H9 (cell line): ENCODE measurements at regions not wholly inside any gene's neighbourhood (a gene's known extent, or its start where the extent isn't known, plus 50 kb on each side); places are given as distances from the start of the nearest gene placed in this dataset.

Experiments
- DNase-seq: peaks from one replicate; pipeline ENCODE4 v3.0.0-alpha.2; 2017
- H2AFZ ChIP-seq: one replicate; pipeline ENCODE4 v1.6.1; 2013; ENCODE audit warnings: mild to moderate bottlenecking, low read length, control low read depth, moderate library complexity
- H2AK5ac ChIP-seq: 2 replicates; pipeline ENCODE4 v1.6.1; 2013; ENCODE audit warnings: low read length, control low read depth, mixed read lengths; ENCODE audit not compliant: insufficient read length
- H2BK120ac ChIP-seq: one replicate; pipeline ENCODE4 v1.6.1; 2013; ENCODE audit warnings: low read depth, mild to moderate bottlenecking, low read length, control low read depth, inconsistent platforms; ENCODE audit not compliant: poor library complexity, severe bottlenecking
- H2BK12ac ChIP-seq: 2 replicates; pipeline ENCODE4 v1.6.1; 2013; ENCODE audit warnings: low read length, control low read depth, mixed read lengths, low read depth; ENCODE audit not compliant: insufficient read length
- H2BK15ac ChIP-seq: 2 replicates; pipeline ENCODE4 v1.6.1; 2013; ENCODE audit warnings: low read depth, low read length, control low read depth
- H2BK20ac ChIP-seq: one replicate; pipeline ENCODE4 v1.6.1; 2013; ENCODE audit warnings: low read depth, mild to moderate bottlenecking, low read length, control low read depth, inconsistent platforms; ENCODE audit not compliant: poor library complexity, severe bottlenecking
- H2BK5ac ChIP-seq: 2 replicates; pipeline ENCODE4 v1.6.1; 2013; ENCODE audit warnings: low read length, control low read depth, mixed read lengths; ENCODE audit not compliant: insufficient read length
- H3K14ac ChIP-seq: 2 replicates; pipeline ENCODE4 v1.6.1; 2013; ENCODE audit warnings: low read length, control low read depth; ENCODE audit not compliant: insufficient read depth
- H3K18ac ChIP-seq: 2 replicates; pipeline ENCODE4 v1.6.1; 2013; ENCODE audit warnings: low read depth, mild to moderate bottlenecking, mixed read lengths, low read length, control low read depth; ENCODE audit not compliant: insufficient read length
- H3K23ac ChIP-seq: 2 replicates; pipeline ENCODE4 v1.6.1; 2013; ENCODE audit warnings: low read length, control low read depth, mixed read lengths, low read depth; ENCODE audit not compliant: insufficient read length
- H3K23me2 ChIP-seq: 2 replicates; pipeline ENCODE4 v1.6.1; 2013; ENCODE audit warnings: low read depth, mild to moderate bottlenecking, mixed read lengths, low read length, control low read depth; ENCODE audit not compliant: insufficient read length, poor library complexity, severe bottlenecking
- H3K27ac ChIP-seq: 2 replicates; pipeline ENCODE4 v1.5.1; 2013; ENCODE audit warnings: low read length, control low read depth, mixed read lengths, low read depth; ENCODE audit not compliant: insufficient read length
- H3K27me3 ChIP-seq: 2 replicates; pipeline ENCODE4 v1.6.1; 2013; ENCODE audit warnings: low read length, control low read depth, inconsistent platforms; ENCODE audit not compliant: insufficient read depth
- H3K4ac ChIP-seq: 2 replicates; pipeline ENCODE4 v1.6.1; 2013; ENCODE audit warnings: low read depth, mild to moderate bottlenecking, control low read depth, inconsistent platforms, low read length, moderate library complexity
- H3K4me1 ChIP-seq: 2 replicates; pipeline ENCODE4 v1.6.1; 2013; ENCODE audit warnings: low read length, control low read depth, inconsistent platforms; ENCODE audit not compliant: insufficient read depth
- H3K4me2 ChIP-seq: 2 replicates; pipeline ENCODE4 v1.6.1; 2013; ENCODE audit warnings: low read length, control low read depth, mixed read lengths; ENCODE audit not compliant: insufficient read length, insufficient read depth
- H3K56ac ChIP-seq: 2 replicates; pipeline ENCODE4 v1.6.1; 2013; ENCODE audit warnings: low read depth, mild to moderate bottlenecking, mixed read lengths, low read length, control low read depth; ENCODE audit not compliant: insufficient read length
- H3K79me1 ChIP-seq: 2 replicates; pipeline ENCODE4 v1.6.1; 2013; ENCODE audit warnings: low read depth, mild to moderate bottlenecking, moderate library complexity, low read length, control low read depth, inconsistent platforms; ENCODE audit not compliant: insufficient read depth, poor library complexity, severe bottlenecking
- H3K79me2 ChIP-seq: 2 replicates; pipeline ENCODE4 v1.6.1; 2013; ENCODE audit warnings: low read length, control low read depth, inconsistent platforms; ENCODE audit not compliant: insufficient read depth
- H3K9ac ChIP-seq: 2 replicates; pipeline ENCODE4 v1.6.1; 2013; ENCODE audit warnings: low read length, control low read depth, mixed read lengths; ENCODE audit not compliant: insufficient read length; ENCODE audit errors: extremely low read depth
- H3K9me3 ChIP-seq: one replicate; pipeline ENCODE4 v1.6.1; 2013; ENCODE audit warnings: low read depth, low read length, inconsistent platforms; ENCODE audit not compliant: control insufficient read depth
- H3T11ph ChIP-seq: one replicate; pipeline ENCODE4 v1.6.1; 2013; ENCODE audit warnings: mild to moderate bottlenecking, low read length, control low read depth, inconsistent platforms
- H4K20me1 ChIP-seq: one replicate; pipeline ENCODE4 v1.6.1; 2013; ENCODE audit not compliant: control insufficient read depth, insufficient read length, insufficient read depth
- H4K5ac ChIP-seq: 2 replicates; pipeline ENCODE4 v1.6.1; 2013; ENCODE audit warnings: low read depth, mild to moderate bottlenecking, mixed read lengths, low read length, control low read depth; ENCODE audit not compliant: insufficient read length
- H4K8ac ChIP-seq: replicated peaks from 2 replicates; pipeline ENCODE4 v1.6.1; 2013; ENCODE audit warnings: low read length, control low read depth, mixed read lengths, low read depth; ENCODE audit not compliant: insufficient read length
- H4K91ac ChIP-seq: 2 replicates; pipeline ENCODE4 v1.6.1; 2013; ENCODE audit warnings: low read depth, mild to moderate bottlenecking, moderate library complexity, mixed read lengths, low read length, control low read depth; ENCODE audit not compliant: insufficient read length
- H3K27ac Mint-ChIP-seq, 3 experiments: 2 replicates in 2 of 3; 3 replicates in 1 of 3; pipeline ENCODE4 v1.8.0; 2020 to 2021; ENCODE audit warnings: mixed read lengths in 3 of 3, mild to moderate bottlenecking in 1 of 3, moderate library complexity in 1 of 3
- H3K27me3 Mint-ChIP-seq: 2 replicates; pipeline ENCODE4 v1.8.0; 2021; ENCODE audit warnings: low read depth, mild to moderate bottlenecking, moderate library complexity, mixed read lengths
- H3K36me3 Mint-ChIP-seq, 3 experiments: 2 replicates in 2 of 3; 3 replicates in 1 of 3; pipeline ENCODE4 v1.8.0; 2020 to 2021; ENCODE audit warnings: low read depth in 3 of 3, mixed read lengths in 3 of 3; ENCODE audit not compliant: insufficient read depth in 1 of 3
- H3K4me1 Mint-ChIP-seq, 2 experiments: 2 replicates each; pipeline ENCODE4 v1.8.0; 2020; ENCODE audit warnings: mixed read lengths in 2 of 2
- H3K4me3 Mint-ChIP-seq, 2 experiments: 2 replicates in 1 of 2; 3 replicates in 1 of 2; pipeline ENCODE4 v1.8.0; 2020 to 2021; ENCODE audit warnings: mild to moderate bottlenecking in 2 of 2, mixed read lengths in 2 of 2, moderate library complexity in 1 of 2
- H3K9me3 Mint-ChIP-seq, 2 experiments: 2 replicates in 1 of 2; 3 replicates in 1 of 2; pipeline ENCODE4 v1.8.0; 2020; ENCODE audit warnings: mild to moderate bottlenecking in 2 of 2, mixed read lengths in 2 of 2, moderate library complexity in 1 of 2
- WGBS: extraction: QIAGEN DNeasy Blood & Tissue Kit; methylation state at CpG from one replicate; pipeline ENCODE4 v1.1.7; 2013; ENCODE audit warnings: missing lambda C conversion rate, low lambda C conversion rate, mixed read lengths; ENCODE audit not compliant: insufficient read length; ENCODE audit errors: extremely low coverage; 5-methylcytosine and 5-hydroxymethylcytosine counted together
- TF ChIP-seq, protein P1 (sequence below): fragments of 200-600 bp; sonication (generic); conservative IDR thresholded peaks from 3 replicates; pipeline ENCODE4 v1.8.0; 2021; ENCODE audit warnings: antibody characterized with exemption, mild to moderate bottlenecking

DNA sequence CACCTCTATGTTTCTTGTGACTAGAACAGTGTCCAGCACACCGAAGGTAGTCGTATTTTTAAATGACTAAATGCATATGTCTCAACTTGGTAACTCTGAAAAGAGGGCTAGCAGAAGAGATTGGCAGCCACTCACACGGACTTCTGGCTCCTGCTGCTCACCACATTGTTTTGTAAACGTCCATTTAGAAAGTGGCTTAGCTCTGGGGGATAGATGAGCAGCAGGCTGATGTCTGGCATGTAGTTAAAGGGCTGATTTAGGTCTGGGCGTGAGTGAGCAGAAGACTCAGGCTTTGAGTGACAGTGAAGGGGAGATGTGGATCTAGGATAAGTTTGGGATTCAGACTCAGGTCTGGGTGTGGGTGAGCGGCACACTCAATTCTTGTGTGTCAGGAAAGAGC is 372.9 kb upstream of the HS6ST1 start:
- H3K4me2 ChIP-seq, result no peak overlapping the region
- no peak overlapping the region for H3K14ac ChIP-seq
- TF ChIP-seq, protein P1, sequence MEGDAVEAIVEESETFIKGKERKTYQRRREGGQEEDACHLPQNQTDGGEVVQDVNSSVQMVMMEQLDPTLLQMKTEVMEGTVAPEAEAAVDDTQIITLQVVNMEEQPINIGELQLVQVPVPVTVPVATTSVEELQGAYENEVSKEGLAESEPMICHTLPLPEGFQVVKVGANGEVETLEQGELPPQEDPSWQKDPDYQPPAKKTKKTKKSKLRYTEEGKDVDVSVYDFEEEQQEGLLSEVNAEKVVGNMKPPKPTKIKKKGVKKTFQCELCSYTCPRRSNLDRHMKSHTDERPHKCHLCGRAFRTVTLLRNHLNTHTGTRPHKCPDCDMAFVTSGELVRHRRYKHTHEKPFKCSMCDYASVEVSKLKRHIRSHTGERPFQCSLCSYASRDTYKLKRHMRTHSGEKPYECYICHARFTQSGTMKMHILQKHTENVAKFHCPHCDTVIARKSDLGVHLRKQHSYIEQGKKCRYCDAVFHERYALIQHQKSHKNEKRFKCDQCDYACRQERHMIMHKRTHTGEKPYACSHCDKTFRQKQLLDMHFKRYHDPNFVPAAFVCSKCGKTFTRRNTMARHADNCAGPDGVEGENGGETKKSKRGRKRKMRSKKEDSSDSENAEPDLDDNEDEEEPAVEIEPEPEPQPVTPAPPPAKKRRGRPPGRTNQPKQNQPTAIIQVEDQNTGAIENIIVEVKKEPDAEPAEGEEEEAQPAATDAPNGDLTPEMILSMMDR, result no peak
- no peak overlapping the region for H2BK5ac ChIP-seq
- H3T11ph ChIP-seq, result no peak overlapping the region
- H3K27me3 ChIP-seq, result no peaks in the 10 kb centered on the region
- no peak overlapping the region for H4K91ac ChIP-seq
- no peak overlapping the region for H3K9ac ChIP-seq
- H3K36me3 Mint-ChIP-seq, result peaks cover 0 to 5% (median 0%) of the 10 kb centered on the region in 3 experiments; a peak in 1 of 7 replicates
- H2BK15ac ChIP-seq, result no peak overlapping the region
- no peak overlapping the region for H4K5ac ChIP-seq
- no peaks in the 10 kb centered on the region for H3K79me1 ChIP-seq
- H3K4me1 Mint-ChIP-seq, result peaks cover 11 to 24% of the 10 kb centered on the region in 2 experiments
- no CpG with 5 or more reads among the region's 6 CpGs for WGBS
- no peak overlapping the region for H3K56ac ChIP-seq
- no peak overlapping the region for H2BK20ac ChIP-seq
- no peak overlapping the region for H2AFZ ChIP-seq
- H3K4me1 ChIP-seq, result no peaks in the 10 kb centered on the region
- DNase-seq, result no peak
- H4K20me1 ChIP-seq, result no peaks in the 10 kb centered on the region
- no peaks in the 10 kb centered on the region for H3K23me2 ChIP-seq
- peaks cover 10% of the 10 kb centered on the region for H3K27me3 Mint-ChIP-seq
- H2AK5ac ChIP-seq, result no peak overlapping the region
- H3K27ac Mint-ChIP-seq, result 0 out of 7 replicates have a peak overlapping the region, but pooled peaks of 1 of the 3 experiments have one; percentile 1
- peaks cover 0 to 11% of the 10 kb centered on the region in 2 experiments; a peak in 3 of 5 replicates for H3K9me3 Mint-ChIP-seq
- no peak overlapping the region for H2BK120ac ChIP-seq
- H3K18ac ChIP-seq, result no peak overlapping the region
- no peaks in the 10 kb centered on the region for H3K9me3 ChIP-seq
- no peak overlapping the region for H3K27ac ChIP-seq
- H3K23ac ChIP-seq, result no peak overlapping the region
- no peak overlapping the region for H4K8ac ChIP-seq
- H2BK12ac ChIP-seq, result no peak overlapping the region
- H3K4ac ChIP-seq, result no peak overlapping the region
- no peak overlapping the region for H3K4me3 Mint-ChIP-seq
- no peaks in the 10 kb centered on the region for H3K79me2 ChIP-seq
